ENCODE measurements at regions not wholly inside any gene's neighbourhood (a gene's known extent, or its start where the extent isn't known, plus 50 kb on each side); places are given as distances from the start of the nearest gene placed in this dataset.
"Not testable (repeated sequence)": the region's sequence is repeated elsewhere in the genome, so short reads cannot be mapped to it uniquely, and the experiment has no call there.

DNA sequence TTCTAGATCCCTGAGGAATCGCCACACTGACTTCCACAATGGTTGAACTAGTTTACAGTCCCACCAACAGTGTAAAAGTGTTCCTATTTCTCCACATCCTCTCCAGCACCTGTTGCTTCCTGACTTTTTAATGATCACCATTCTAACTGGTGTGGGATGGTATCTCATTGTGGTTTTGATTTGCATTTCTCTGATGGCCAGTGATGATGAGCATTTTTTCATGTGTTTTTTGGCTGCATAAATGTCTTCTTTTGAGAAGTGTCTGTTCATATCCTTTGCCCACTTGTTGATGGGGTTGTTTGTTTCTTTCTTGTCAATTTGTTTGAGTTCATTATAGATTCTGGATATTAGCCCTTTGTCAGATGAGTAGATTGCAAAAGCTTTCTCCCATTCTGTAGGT, 216.6 kb downstream of the USP46 start:
- not testable (repeated sequence) for H3K4me2 ChIP-seq (ENCODE audit: low read length); H2BK120ac ChIP-seq (ENCODE audit: low read depth, low read length); H3K4me1 ChIP-seq (ENCODE audit: control insufficient read depth, low read depth, low read length); H3K27ac ChIP-seq (ENCODE audit: low read depth, low read length); DNase-seq; H3K56ac ChIP-seq (ENCODE audit: low read length); H3K79me2 ChIP-seq (ENCODE audit: control insufficient read depth, insufficient read depth, low read length); H3K27me3 ChIP-seq (ENCODE audit: insufficient read depth, low read length, poor library complexity); H4K5ac ChIP-seq (ENCODE audit: low read length); H3K18ac ChIP-seq (ENCODE audit: low read length); H2BK15ac ChIP-seq (replicated peaks; ENCODE audit: low read depth); H3K9ac ChIP-seq (ENCODE audit: low read length); H3K4me3 ChIP-seq (ENCODE audit: low read length); H2BK5ac ChIP-seq (ENCODE audit: low read length); H3K79me1 ChIP-seq (ENCODE audit: low read length); H3K36me3 ChIP-seq (ENCODE audit: control insufficient read depth, insufficient read depth, low read length); H4K8ac ChIP-seq (ENCODE audit: low read depth, low read length); H3K23ac ChIP-seq (ENCODE audit: low read length); H2AK5ac ChIP-seq (ENCODE audit: low read length); H3K4ac ChIP-seq (ENCODE audit: low read depth, low read length)
- no CpG with 5 or more reads among the region's 1 CpG for whole genome bisulfite sequencing (ENCODE audit: extremely low coverage, insufficient coverage, low lambda C conversion rate)

DNA sequence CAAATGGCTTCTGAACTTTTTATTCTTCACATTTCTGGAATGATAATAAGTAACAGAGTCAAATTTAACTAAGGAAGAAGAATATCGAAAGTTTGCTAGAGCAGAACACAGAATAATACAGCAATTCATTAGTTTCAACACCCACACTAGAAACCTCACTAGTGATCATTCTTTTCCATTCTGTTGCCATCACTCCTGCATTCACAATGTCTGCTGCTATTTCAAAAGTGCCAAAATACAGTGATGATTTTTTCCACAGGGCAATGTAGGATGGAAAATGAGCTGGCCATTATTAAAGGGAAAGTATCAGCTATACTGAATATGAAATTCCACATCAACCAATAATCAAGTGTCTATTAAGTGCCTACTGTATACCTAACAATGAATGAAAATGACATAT, 186.7 kb downstream of the USP46 start:
- H3K56ac ChIP-seq (ENCODE audit: low read length) = no peak overlapping the region
- no peak overlapping the region for H3K4me3 ChIP-seq (ENCODE audit: low read length)
- H2BK15ac ChIP-seq (replicated peaks; ENCODE audit: low read depth) = no peak overlapping the region
- no peak overlapping the region for H3K18ac ChIP-seq (ENCODE audit: low read length)
- no peak overlapping the region for H4K8ac ChIP-seq (ENCODE audit: low read depth, low read length)
- no peak overlapping the region for H3K4ac ChIP-seq (ENCODE audit: low read depth, low read length)
- no peak overlapping the region for H3K4me2 ChIP-seq (ENCODE audit: low read length)
- H2AK5ac ChIP-seq (ENCODE audit: low read length) = no peak overlapping the region
- H3K4me1 ChIP-seq (ENCODE audit: control insufficient read depth, low read depth, low read length) = no peaks in the 10 kb centered on the region
- H3K36me3 ChIP-seq (ENCODE audit: control insufficient read depth, insufficient read depth, low read length) = no peaks in the 10 kb centered on the region
- no peak overlapping the region for H4K5ac ChIP-seq (ENCODE audit: low read length)
- no peak for DNase-seq
- no peak overlapping the region for H3K23ac ChIP-seq (ENCODE audit: low read length)
- H3K27me3 ChIP-seq (ENCODE audit: insufficient read depth, low read length, poor library complexity) = no peaks in the 10 kb centered on the region
- H3K79me1 ChIP-seq (ENCODE audit: low read length) = no peaks in the 10 kb centered on the region
- H2BK120ac ChIP-seq (ENCODE audit: low read depth, low read length) = no peak overlapping the region
- no CpG with 5 or more reads among the region's 1 CpG for WGBS (ENCODE audit: extremely low coverage, insufficient coverage, low lambda C conversion rate)
- no peak overlapping the region for H2BK5ac ChIP-seq (ENCODE audit: low read length)
- H3K79me2 ChIP-seq (ENCODE audit: control insufficient read depth, insufficient read depth, low read length) = no peaks in the 10 kb centered on the region
- H3K27ac ChIP-seq (ENCODE audit: low read depth, low read length) = no peak overlapping the region
- H3K9ac ChIP-seq (ENCODE audit: low read length) = no peak overlapping the region

DNA sequence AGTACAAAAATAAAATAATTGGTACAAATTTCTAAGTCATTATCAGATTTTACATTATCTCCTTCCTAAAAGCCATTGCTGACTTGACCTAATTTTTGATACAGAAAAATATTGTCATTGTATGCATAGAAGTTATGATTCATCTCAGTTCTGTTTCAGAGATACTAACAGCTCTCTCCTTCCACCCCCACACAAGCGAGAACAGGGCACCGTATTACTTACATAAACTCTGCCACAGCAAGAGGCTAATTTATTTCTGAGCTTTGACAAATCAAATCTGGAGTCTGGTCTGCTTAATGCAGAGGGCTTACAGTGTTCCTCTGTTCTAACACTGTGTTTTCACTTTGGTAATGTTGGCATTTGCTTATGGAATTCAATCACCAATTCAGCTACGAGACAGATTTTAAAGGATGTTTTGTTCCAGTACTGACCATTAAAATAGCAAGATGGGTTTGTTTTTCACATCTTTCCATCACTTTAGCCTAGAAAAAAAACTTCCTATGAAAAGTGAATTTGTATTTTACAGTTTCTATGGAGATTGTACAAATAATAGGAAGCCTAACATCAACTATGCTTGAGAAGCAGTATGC, 181.8 kb downstream of the USP46 start:
- Histone ChIP-seq H2BK120ac (ENCODE audit: low read depth, low read length) (no peak overlapping the region), H3K4me3 (ENCODE audit: low read length) (no peak overlapping the region), H3K27me3 (ENCODE audit: insufficient read depth, low read length, poor library complexity) (no peaks in the 10 kb centered on the region), H3K79me1 (ENCODE audit: low read length) (no peaks in the 10 kb centered on the region), H4K5ac (ENCODE audit: low read length) (no peak overlapping the region), H2BK5ac (ENCODE audit: low read length) (no peak overlapping the region), H3K4ac (ENCODE audit: low read depth, low read length) (no peak overlapping the region), H3K18ac (ENCODE audit: low read length) (no peak overlapping the region), H3K23ac (ENCODE audit: low read length) (no peak overlapping the region), H2AK5ac (ENCODE audit: low read length) (no peak overlapping the region), H3K79me2 (ENCODE audit: control insufficient read depth, insufficient read depth, low read length) (no peaks in the 10 kb centered on the region), H4K8ac (ENCODE audit: low read depth, low read length) (no peak overlapping the region), H3K9ac (ENCODE audit: low read length) (no peak overlapping the region), H2BK15ac (replicated peaks; ENCODE audit: low read depth) (no peak overlapping the region), H3K36me3 (ENCODE audit: control insufficient read depth, insufficient read depth, low read length) (no peaks in the 10 kb centered on the region), H3K27ac (ENCODE audit: low read depth, low read length) (no peak overlapping the region), H3K56ac (ENCODE audit: low read length) (no peak overlapping the region), H3K4me2 (ENCODE audit: low read length) (no peak overlapping the region), H3K4me1 (ENCODE audit: control insufficient read depth, low read depth, low read length) (no peaks in the 10 kb centered on the region)
- no peak for DNase-seq
- WGBS (ENCODE audit: extremely low coverage, insufficient coverage, low lambda C conversion rate) = no CpG with 5 or more reads among the region's 3 CpGs

DNA sequence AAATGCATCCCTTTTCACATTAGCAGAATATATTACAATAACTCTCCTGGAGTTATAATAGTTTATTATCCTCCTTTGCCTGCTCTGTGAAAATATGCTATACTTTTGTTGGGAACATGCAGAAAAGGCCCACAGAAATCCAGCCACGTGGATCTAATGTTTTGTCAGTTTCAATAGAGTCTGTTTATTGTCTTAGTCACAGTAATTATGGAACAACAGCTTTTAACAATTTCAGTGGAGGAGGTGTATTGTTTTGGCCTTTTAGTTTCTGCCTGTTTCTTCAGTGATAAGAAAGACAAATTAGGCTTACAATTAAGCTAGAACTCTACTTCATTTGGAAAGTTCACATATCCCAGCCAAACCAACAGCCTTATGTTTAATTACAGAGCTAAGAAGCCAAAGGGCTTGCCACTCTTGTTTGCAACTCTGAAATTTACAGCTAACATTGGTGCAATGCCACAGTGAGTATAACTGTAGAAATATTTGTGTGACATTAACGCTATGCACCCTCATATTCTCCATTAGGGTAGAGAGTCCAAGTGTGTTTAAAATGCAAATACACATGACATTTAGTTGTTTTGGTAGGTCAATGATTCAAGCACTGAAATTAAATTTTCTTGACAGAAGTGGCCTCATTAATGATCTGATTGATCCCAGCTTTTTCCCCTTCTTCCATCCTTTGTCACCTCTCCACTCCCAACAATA, 175.8 kb downstream of the USP46 start:
- no peak for DNase-seq
- no peak overlapping the region for H4K5ac ChIP-seq (ENCODE audit: low read length)
- H2BK5ac ChIP-seq (ENCODE audit: low read length) = no peak overlapping the region
- H3K4me3 ChIP-seq (ENCODE audit: low read length) = no peak overlapping the region
- H3K4me1 ChIP-seq (ENCODE audit: control insufficient read depth, low read depth, low read length) = no peaks in the 10 kb centered on the region
- no peaks in the 10 kb centered on the region for H3K79me2 ChIP-seq (ENCODE audit: control insufficient read depth, insufficient read depth, low read length)
- H3K56ac ChIP-seq (ENCODE audit: low read length) = no peak overlapping the region
- H3K36me3 ChIP-seq (ENCODE audit: control insufficient read depth, insufficient read depth, low read length) = no peaks in the 10 kb centered on the region
- H3K9ac ChIP-seq (ENCODE audit: low read length) = no peak overlapping the region
- no peak overlapping the region for H3K27ac ChIP-seq (ENCODE audit: low read depth, low read length)
- H3K27me3 ChIP-seq (ENCODE audit: insufficient read depth, low read length, poor library complexity) = no peaks in the 10 kb centered on the region
- H3K4me2 ChIP-seq (ENCODE audit: low read length) = no peak overlapping the region
- no CpG with 5 or more reads among the region's 2 CpGs for WGBS (ENCODE audit: extremely low coverage, insufficient coverage, low lambda C conversion rate)
- H4K8ac ChIP-seq (ENCODE audit: low read depth, low read length) = no peak overlapping the region
- H3K18ac ChIP-seq (ENCODE audit: low read length) = no peak overlapping the region
- H2BK120ac ChIP-seq (ENCODE audit: low read depth, low read length) = no peak overlapping the region
- no peak overlapping the region for H2BK15ac ChIP-seq (replicated peaks; ENCODE audit: low read depth)
- H3K79me1 ChIP-seq (ENCODE audit: low read length) = no peaks in the 10 kb centered on the region
- H2AK5ac ChIP-seq (ENCODE audit: low read length) = no peak overlapping the region
- no peak overlapping the region for H3K23ac ChIP-seq (ENCODE audit: low read length)
- H3K4ac ChIP-seq (ENCODE audit: low read depth, low read length) = no peak overlapping the region

DNA sequence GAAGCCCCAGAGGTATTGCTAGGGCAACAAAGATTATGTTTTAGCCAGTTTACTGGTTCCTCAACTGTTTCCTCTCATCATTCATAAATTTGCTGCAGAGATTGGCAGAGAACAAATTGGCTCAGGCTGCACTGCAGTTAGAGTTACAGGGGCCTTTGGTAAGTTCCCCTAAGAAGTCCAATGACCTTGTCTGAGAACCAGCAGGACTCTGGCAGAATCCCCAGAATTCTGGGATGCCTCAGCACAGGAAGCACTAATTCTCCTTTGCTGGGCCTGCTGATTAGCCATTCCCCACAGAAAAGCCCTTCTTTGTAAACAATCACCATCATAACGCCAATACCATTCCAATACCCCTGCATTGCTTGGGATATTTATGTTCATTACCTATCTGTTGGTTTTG, 151.3 kb downstream of the USP46 start:
- Histone ChIP-seq H2BK5ac (ENCODE audit: low read length) (no peak overlapping the region), H3K18ac (ENCODE audit: low read length) (no peak overlapping the region), H4K5ac (ENCODE audit: low read length) (no peak overlapping the region), H2AK5ac (ENCODE audit: low read length) (no peak overlapping the region), H3K56ac (ENCODE audit: low read length) (no peak overlapping the region), H3K4ac (ENCODE audit: low read depth, low read length) (no peak overlapping the region), H3K79me1 (ENCODE audit: low read length) (no peaks in the 10 kb centered on the region), H3K9ac (ENCODE audit: low read length) (no peak overlapping the region), H3K4me3 (ENCODE audit: low read length) (no peak overlapping the region), H3K27ac (ENCODE audit: low read depth, low read length) (no peak overlapping the region), H3K79me2 (ENCODE audit: control insufficient read depth, insufficient read depth, low read length) (no peaks in the 10 kb centered on the region), H2BK15ac (replicated peaks; ENCODE audit: low read depth) (no peak overlapping the region), H3K23ac (ENCODE audit: low read length) (no peak overlapping the region), H3K36me3 (ENCODE audit: control insufficient read depth, insufficient read depth, low read length) (no peaks in the 10 kb centered on the region), H3K4me2 (ENCODE audit: low read length) (no peak overlapping the region), H2BK120ac (ENCODE audit: low read depth, low read length) (no peak overlapping the region), H3K27me3 (ENCODE audit: insufficient read depth, low read length, poor library complexity) (no peaks in the 10 kb centered on the region), H4K8ac (ENCODE audit: low read depth, low read length) (no peak overlapping the region), H3K4me1 (ENCODE audit: control insufficient read depth, low read depth, low read length) (no peaks in the 10 kb centered on the region)
- no peak for DNase-seq
- WGBS (ENCODE audit: extremely low coverage, insufficient coverage, low lambda C conversion rate) = no CpG with 5 or more reads among the region's 1 CpG
